IMR-90 (cell line): ENCODE measurements at regions not wholly inside any gene's neighbourhood (a gene's known extent, or its start where the extent isn't known, plus 50 kb on each side); places are given as distances from the start of the nearest gene placed in this dataset.

Experiments
- BHLHE40 ChIP-seq: fragments of 150-350 bp; IDR thresholded peaks from 2 replicates; pipeline ENCODE4 v1.6.1; 2016; ENCODE audit warnings: mild to moderate bottlenecking, low read depth, low read length
- FOS ChIP-seq: fragments of 150-350 bp; IDR thresholded peaks from 2 replicates; pipeline ENCODE4 v1.6.1; 2016; ENCODE audit warnings: low read depth, low read length
- MAFK ChIP-seq: IDR thresholded peaks from 2 replicates; pipeline ENCODE4 v1.6.1; 2012; ENCODE audit warnings: low read depth, low read length, improper control_type of control experiment
- MXI1 ChIP-seq: IDR thresholded peaks from 2 replicates; pipeline ENCODE4 v1.6.1; 2012; ENCODE audit warnings: low read depth, mild to moderate bottlenecking, low read length, moderate library complexity, borderline replicate concordance
- POLR2A ChIP-seq: IDR thresholded peaks from 2 replicates; pipeline ENCODE4 v1.6.1; 2012; ENCODE audit warnings: mild to moderate bottlenecking, low read depth, low read length
- RAD21 ChIP-seq: IDR thresholded peaks from 2 replicates; pipeline ENCODE4 v1.6.1; 2012; ENCODE audit warnings: low read length, improper control_type of control experiment
- RCOR1 ChIP-seq: IDR thresholded peaks from 2 replicates; pipeline ENCODE4 v1.6.1; 2012; ENCODE audit warnings: mild to moderate bottlenecking, low read length, improper control_type of control experiment; ENCODE audit not compliant: insufficient replicate concordance
- SMC3 ChIP-seq: fragments of 150-350 bp; IDR thresholded peaks from 2 replicates; pipeline ENCODE4 v1.6.1; 2016; ENCODE audit warnings: low read depth, mild to moderate bottlenecking, antibody characterized with exemption, low read length, moderate library complexity
- TF ChIP-seq, protein P1 (sequence below): fragments of 150-350 bp; IDR thresholded peaks from 2 replicates; pipeline ENCODE4 v1.6.1; 2017; ENCODE audit warnings: mild to moderate bottlenecking, antibody characterized with exemption, low read length, low read depth
- TF ChIP-seq, protein P2 (sequence below): conservative IDR thresholded peaks from 2 replicates; pipeline ENCODE4 v1.5.1; 2012; ENCODE audit warnings: mild to moderate bottlenecking, low read depth, low read length, improper control_type of control experiment
- TF ChIP-seq, protein P3 (sequence below): fragments of 150-350 bp; IDR thresholded peaks from 2 replicates; pipeline ENCODE4 v1.6.1; 2016; ENCODE audit warnings: low read depth, mild to moderate bottlenecking, low read length, moderate library complexity, borderline replicate concordance

- TF ChIP-seq MAFK (no peak), FOS (no peak), POLR2A (no peak), MXI1 (no peak), BHLHE40 (no peak), RCOR1 (no peak), RAD21 (no peak), SMC3 (no peak)
- TF ChIP-seq, protein P1, sequence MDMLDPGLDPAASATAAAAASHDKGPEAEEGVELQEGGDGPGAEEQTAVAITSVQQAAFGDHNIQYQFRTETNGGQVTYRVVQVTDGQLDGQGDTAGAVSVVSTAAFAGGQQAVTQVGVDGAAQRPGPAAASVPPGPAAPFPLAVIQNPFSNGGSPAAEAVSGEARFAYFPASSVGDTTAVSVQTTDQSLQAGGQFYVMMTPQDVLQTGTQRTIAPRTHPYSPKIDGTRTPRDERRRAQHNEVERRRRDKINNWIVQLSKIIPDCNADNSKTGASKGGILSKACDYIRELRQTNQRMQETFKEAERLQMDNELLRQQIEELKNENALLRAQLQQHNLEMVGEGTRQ, result no peak
- TF ChIP-seq, protein P2, sequence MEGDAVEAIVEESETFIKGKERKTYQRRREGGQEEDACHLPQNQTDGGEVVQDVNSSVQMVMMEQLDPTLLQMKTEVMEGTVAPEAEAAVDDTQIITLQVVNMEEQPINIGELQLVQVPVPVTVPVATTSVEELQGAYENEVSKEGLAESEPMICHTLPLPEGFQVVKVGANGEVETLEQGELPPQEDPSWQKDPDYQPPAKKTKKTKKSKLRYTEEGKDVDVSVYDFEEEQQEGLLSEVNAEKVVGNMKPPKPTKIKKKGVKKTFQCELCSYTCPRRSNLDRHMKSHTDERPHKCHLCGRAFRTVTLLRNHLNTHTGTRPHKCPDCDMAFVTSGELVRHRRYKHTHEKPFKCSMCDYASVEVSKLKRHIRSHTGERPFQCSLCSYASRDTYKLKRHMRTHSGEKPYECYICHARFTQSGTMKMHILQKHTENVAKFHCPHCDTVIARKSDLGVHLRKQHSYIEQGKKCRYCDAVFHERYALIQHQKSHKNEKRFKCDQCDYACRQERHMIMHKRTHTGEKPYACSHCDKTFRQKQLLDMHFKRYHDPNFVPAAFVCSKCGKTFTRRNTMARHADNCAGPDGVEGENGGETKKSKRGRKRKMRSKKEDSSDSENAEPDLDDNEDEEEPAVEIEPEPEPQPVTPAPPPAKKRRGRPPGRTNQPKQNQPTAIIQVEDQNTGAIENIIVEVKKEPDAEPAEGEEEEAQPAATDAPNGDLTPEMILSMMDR, result no peak
- TF ChIP-seq, protein P3, sequence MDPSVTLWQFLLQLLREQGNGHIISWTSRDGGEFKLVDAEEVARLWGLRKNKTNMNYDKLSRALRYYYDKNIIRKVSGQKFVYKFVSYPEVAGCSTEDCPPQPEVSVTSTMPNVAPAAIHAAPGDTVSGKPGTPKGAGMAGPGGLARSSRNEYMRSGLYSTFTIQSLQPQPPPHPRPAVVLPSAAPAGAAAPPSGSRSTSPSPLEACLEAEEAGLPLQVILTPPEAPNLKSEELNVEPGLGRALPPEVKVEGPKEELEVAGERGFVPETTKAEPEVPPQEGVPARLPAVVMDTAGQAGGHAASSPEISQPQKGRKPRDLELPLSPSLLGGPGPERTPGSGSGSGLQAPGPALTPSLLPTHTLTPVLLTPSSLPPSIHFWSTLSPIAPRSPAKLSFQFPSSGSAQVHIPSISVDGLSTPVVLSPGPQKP, result no peak
Observed at GRCh38 chr3:78519281-78519680, 1248.5 kb downstream of the ROBO1 start.
